ENCODE measurements at regions not wholly inside any gene's neighbourhood (a gene's known extent, or its start where the extent isn't known, plus 50 kb on each side); places are given as distances from the start of the nearest gene placed in this dataset.

- TF ChIP-seq CTCF (IDR thresholded peaks at IDR 0.05; ENCODE audit: borderline replicate concordance, extremely low read depth, low read length, poor library complexity, severe bottlenecking) (no peak), EZH2 (IDR thresholded peaks at IDR 0.05; ENCODE audit: borderline replicate concordance, low read depth, low read length, severe bottlenecking) (no peak)
Observed at GRCh38 chr9:1457460-1457859, 407.3 kb downstream of the DMRT2 start.

Data from DND-41 (cell line).